ENCODE measurements at regions not wholly inside any gene's neighbourhood (a gene's known extent, or its start where the extent isn't known, plus 50 kb on each side); places are given as distances from the start of the nearest gene placed in this dataset.
"Not testable (repeated sequence)": the region's sequence is repeated elsewhere in the genome, so short reads cannot be mapped to it uniquely, and the experiment has no call there.

- no peak for TF ChIP-seq CTCF (IDR thresholded peaks at IDR 0.05; ENCODE audit: low read depth, low read length)
- TF ChIP-seq EZH2phosphoT487 (IDR thresholded peaks at IDR 0.05; ENCODE audit: low read depth) = no peak
- Histone ChIP-seq H3K36me3 (replicated peaks; ENCODE audit: low read depth, low read length) (no peaks in the 10 kb centered on the region), H3K9me3 (ENCODE audit: insufficient read depth, low read length) (no peaks in the 10 kb centered on the region)
Measured at GRCh38 chr18:1034971-1035370, 130.3 kb downstream of the ADCYAP1 start.

GRCh38 chr18:1036926-1037325 is 132.3 kb downstream of the ADCYAP1 start:
- Histone ChIP-seq H3K4me3 (ENCODE audit: low read length) (no peak overlapping the region), H3K4me2 (ENCODE audit: low read length) (no peak overlapping the region), H4K20me1 (ENCODE audit: insufficient read depth, low read length) (no peaks in the 10 kb centered on the region), H3K27ac (ENCODE audit: low read length) (no peak overlapping the region), H3K79me2 (ENCODE audit: low read length) (no peaks in the 10 kb centered on the region), H3K36me3 (replicated peaks; ENCODE audit: low read depth, low read length) (no peaks in the 10 kb centered on the region), H3K9me3 (ENCODE audit: insufficient read depth, low read length) (no peaks in the 10 kb centered on the region), H3K27me3 (ENCODE audit: low read depth, low read length) (no peaks in the 10 kb centered on the region), H3K9ac (ENCODE audit: low read length) (no peak overlapping the region), H3K4me1 (ENCODE audit: low read length) (no peaks in the 10 kb centered on the region), H2AFZ (ENCODE audit: low read depth, low read length) (no peak overlapping the region)
- TF ChIP-seq EZH2phosphoT487 (IDR thresholded peaks at IDR 0.05; ENCODE audit: low read depth) = no peak
- TF ChIP-seq CTCF (IDR thresholded peaks at IDR 0.05; ENCODE audit: low read depth, low read length) = no peak

More at GRCh38 chr18:1034971-1035370, 130.3 kb downstream of the ADCYAP1 start:
- Histone ChIP-seq H3K9ac (ENCODE audit: low read length) (no peak overlapping the region), H3K4me2 (ENCODE audit: low read length) (no peak overlapping the region), H3K4me3 (ENCODE audit: low read length) (no peak overlapping the region), H3K4me1 (ENCODE audit: low read length) (no peaks in the 10 kb centered on the region), H3K79me2 (ENCODE audit: low read length) (no peaks in the 10 kb centered on the region), H3K27me3 (ENCODE audit: low read depth, low read length) (no peaks in the 10 kb centered on the region), H3K27ac (ENCODE audit: low read length) (no peak overlapping the region), H2AFZ (ENCODE audit: low read depth, low read length) (no peak overlapping the region), H4K20me1 (ENCODE audit: insufficient read depth, low read length) (no peaks in the 10 kb centered on the region)

- H2AFZ ChIP-seq (ENCODE audit: low read depth, low read length) = no peak overlapping the region
- H3K4me3 ChIP-seq (ENCODE audit: low read length) = no peak overlapping the region
- H3K79me2 ChIP-seq (ENCODE audit: low read length) = no peaks in the 10 kb centered on the region
- H3K9ac ChIP-seq (ENCODE audit: low read length) = no peak overlapping the region
- H3K27ac ChIP-seq (ENCODE audit: low read length) = no peak overlapping the region
- H3K4me1 ChIP-seq (ENCODE audit: low read length) = no peaks in the 10 kb centered on the region
- no peaks in the 10 kb centered on the region for H3K36me3 ChIP-seq (replicated peaks; ENCODE audit: low read depth, low read length)
- H4K20me1 ChIP-seq (ENCODE audit: insufficient read depth, low read length) = no peaks in the 10 kb centered on the region
- H3K4me2 ChIP-seq (ENCODE audit: low read length) = no peak overlapping the region
- no peaks in the 10 kb centered on the region for H3K9me3 ChIP-seq (ENCODE audit: insufficient read depth, low read length)
- no peaks in the 10 kb centered on the region for H3K27me3 ChIP-seq (ENCODE audit: low read depth, low read length)
- no peak for TF ChIP-seq EZH2phosphoT487 (IDR thresholded peaks at IDR 0.05; ENCODE audit: low read depth)
- no peak for TF ChIP-seq CTCF (IDR thresholded peaks at IDR 0.05; ENCODE audit: low read depth, low read length)
Measured at GRCh38 chr18:1037776-1038175, 133.1 kb downstream of the ADCYAP1 start.

GRCh38 chr18:1039421-1039820 is 134.8 kb downstream of the ADCYAP1 start:
- Histone ChIP-seq H3K36me3 (replicated peaks; ENCODE audit: low read depth, low read length) (no peaks in the 10 kb centered on the region), H3K9ac (ENCODE audit: low read length) (no peak overlapping the region), H2AFZ (ENCODE audit: low read depth, low read length) (no peak overlapping the region), H3K9me3 (ENCODE audit: insufficient read depth, low read length) (no peaks in the 10 kb centered on the region), H3K4me1 (ENCODE audit: low read length) (no peaks in the 10 kb centered on the region), H3K79me2 (ENCODE audit: low read length) (no peaks in the 10 kb centered on the region), H3K27me3 (ENCODE audit: low read depth, low read length) (no peaks in the 10 kb centered on the region), H4K20me1 (ENCODE audit: insufficient read depth, low read length) (no peaks in the 10 kb centered on the region), H3K4me3 (ENCODE audit: low read length) (no peak overlapping the region), H3K4me2 (ENCODE audit: low read length) (no peak overlapping the region), H3K27ac (ENCODE audit: low read length) (no peak overlapping the region)
- TF ChIP-seq EZH2phosphoT487 (IDR thresholded peaks at IDR 0.05; ENCODE audit: low read depth) = no peak
- no peak for TF ChIP-seq CTCF (IDR thresholded peaks at IDR 0.05; ENCODE audit: low read depth, low read length)

- not testable (repeated sequence) for H3K4me2 ChIP-seq (ENCODE audit: low read length); H3K9me3 ChIP-seq (ENCODE audit: insufficient read depth, low read length); H4K20me1 ChIP-seq (ENCODE audit: insufficient read depth, low read length); H3K27ac ChIP-seq (ENCODE audit: low read length); H3K27me3 ChIP-seq (ENCODE audit: low read depth, low read length); H3K79me2 ChIP-seq (ENCODE audit: low read length); H3K36me3 ChIP-seq (replicated peaks; ENCODE audit: low read depth, low read length); H3K4me1 ChIP-seq (ENCODE audit: low read length); H3K4me3 ChIP-seq (ENCODE audit: low read length); H3K9ac ChIP-seq (ENCODE audit: low read length); H2AFZ ChIP-seq (ENCODE audit: low read depth, low read length)
Measured at GRCh38 chr18:1043039-1043438, 138.4 kb downstream of the ADCYAP1 start.

All from OCI-LY3 (cell line).